ENCODE measurements at regions not wholly inside any gene's neighbourhood (a gene's known extent, or its start where the extent isn't known, plus 50 kb on each side); places are given as distances from the start of the nearest gene placed in this dataset.

DNA sequence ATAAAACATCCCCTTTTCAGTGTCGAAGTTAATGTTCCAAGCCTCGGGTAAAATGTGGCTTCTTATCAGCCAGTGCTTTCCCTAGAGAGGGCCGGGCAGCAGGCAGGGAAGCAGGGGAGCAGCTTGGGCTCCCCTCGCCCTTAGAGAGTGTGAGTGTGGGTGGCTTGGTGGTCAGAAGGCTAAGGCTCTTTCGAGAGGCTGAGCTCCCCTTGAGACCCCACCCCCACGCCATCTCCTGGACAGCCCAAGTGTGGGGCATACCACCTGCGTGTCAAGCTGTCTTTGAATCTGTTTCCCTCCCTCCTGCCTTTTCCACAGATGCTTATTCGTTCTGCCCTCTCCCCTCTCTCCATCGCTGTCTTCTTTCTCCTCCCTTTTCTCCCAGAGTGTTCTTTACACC, 95.1 kb upstream of the FOXP4 start:
- peak; percentile 57 for DNase-seq (ENCODE audit: low spot score)

DNA sequence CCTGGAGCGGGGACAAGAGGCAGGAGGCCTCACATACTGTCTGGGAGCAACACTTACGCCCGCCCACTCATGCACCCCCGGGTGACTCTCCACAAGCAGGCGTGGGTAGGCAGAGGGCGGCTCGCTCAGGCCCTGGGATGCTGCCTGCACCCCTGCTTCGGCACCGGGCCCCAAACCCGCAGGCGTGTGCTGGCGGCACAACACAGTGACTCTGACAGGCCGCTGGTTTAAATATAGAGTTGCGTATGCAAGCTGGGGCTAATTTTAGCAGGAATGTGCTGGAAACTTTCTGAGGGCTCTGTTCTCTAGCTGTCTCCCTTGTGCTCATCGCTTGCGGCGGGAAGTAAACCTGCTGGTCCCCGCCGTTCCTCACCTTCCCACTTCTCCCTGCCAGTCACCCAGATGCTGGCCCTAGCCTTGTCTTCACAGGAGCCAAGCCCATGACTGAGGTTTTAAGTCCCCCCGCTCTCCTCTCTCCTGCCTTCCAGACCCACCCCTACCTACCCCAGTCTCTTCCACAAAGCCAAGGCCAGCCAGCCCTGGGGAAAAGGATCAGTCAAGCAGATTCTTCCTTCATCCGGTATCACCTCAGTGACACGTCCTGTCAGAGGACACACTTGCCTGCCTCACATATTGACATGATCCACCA, 94.5 kb upstream of the FOXP4 start:
- no peak for DNase-seq (ENCODE audit: low spot score)

- DNase-seq (ENCODE audit: low spot score): no peak
These were observed 93.4 kb upstream of the FOXP4 start for GRCh38 chr6:41452763-41453162.

GRCh38 chr6:41453244-41453643, 92.9 kb upstream of the FOXP4 start:
- no peak for DNase-seq (ENCODE audit: low spot score)

DNA sequence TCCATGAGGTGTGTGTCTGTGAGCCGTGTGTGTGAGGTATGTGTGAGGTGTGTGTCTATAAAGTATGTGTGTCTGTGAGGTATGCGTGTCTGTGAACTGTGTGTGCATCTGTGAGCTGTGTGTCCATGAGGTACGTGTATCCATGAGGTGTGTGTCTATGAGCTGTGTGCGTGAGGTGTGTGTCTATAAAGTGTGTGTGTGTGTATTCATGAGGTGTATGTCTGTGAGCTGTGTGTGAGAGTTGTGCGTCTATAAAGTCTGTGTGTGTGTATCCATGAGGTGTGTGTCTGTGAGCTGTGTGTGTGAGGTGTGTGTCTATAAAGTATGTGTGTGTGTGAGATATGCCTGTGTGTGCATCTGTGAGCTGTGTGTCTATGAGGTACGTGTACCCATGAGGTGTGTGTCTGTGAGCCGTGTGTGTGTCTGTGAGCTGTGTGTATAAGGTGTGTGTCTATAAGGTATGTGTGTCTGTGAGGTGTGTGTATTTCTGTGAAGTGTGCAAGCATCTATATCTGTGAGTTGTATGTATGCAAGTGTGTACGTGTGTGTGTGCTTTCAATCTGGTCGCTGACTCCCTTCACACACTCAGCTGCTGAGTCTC, 91.9 kb upstream of the FOXP4 start:
- no peak for DNase-seq (ENCODE audit: low spot score)

DNA sequence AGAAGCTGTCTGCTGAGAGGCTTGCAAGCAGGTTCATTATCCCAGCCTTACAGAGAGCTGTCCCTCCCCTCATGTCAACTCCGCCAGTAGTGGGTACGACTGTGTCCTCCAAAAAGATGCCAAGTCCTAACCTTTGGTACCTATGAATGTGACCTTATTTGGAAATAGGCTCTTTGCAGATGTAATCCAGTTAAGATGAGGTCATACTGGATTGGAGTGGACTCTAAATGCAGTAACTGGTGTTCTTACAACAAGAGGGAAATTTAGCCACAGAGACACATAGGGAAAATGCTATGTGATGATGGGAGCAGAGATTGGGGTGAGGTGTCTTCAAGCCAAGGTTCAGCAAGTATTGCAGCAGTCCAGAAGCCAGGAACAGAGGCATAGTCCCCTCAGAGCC, 90.8 kb upstream of the FOXP4 start:
- no peak for DNase-seq (ENCODE audit: low spot score)

GRCh38 chr6:41455818-41456217, 90.4 kb upstream of the FOXP4 start:
- DNase-seq (ENCODE audit: low spot score): no peak

GRCh38 chr6:41457303-41457670, 88.9 kb upstream of the FOXP4 start:
- DNase-seq (ENCODE audit: low spot score): no peak

DNA sequence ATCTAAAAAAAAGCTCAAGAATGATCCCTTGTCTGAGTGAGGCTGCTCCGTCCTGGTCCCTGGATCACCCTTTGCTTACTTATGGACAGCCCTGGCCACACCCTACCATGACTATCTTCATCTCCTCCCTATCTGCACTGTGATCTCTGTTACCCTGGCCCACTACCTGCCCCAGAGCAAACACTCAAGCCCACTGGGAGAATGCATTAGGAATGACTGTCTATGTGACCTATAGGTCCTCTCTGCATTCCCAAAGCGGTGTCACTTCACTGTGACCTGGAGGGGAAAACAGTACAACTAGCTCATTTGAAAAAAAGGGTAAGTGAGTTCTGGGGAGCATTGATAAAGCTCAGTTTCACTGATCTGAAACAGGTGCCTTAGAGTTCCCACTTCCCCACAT, 86.4 kb upstream of the FOXP4 start:
- DNase-seq (ENCODE audit: low spot score): no peak

GRCh38 chr6:41460742-41461336, 85.3 kb upstream of the FOXP4 start:
- DNase-seq (ENCODE audit: low spot score): no peak

DNA sequence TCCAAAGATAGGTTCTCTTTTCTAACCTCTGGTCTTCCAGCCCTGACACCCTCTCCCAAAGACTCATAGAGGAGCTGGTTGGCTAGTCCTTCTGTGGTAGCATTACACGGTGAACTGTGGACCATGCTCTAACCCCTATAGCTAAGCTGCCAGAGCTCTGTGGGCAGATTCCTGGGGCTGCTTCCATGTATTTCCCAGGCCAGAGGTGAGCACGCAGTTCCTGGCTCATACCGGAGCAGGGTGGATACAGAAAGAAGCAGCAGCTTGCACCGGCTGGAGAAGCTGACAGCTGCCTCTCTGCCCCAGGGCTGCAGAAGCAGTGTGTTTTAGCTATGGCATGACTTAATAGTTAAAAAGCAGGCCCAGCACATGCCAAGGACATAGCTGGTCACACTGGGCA, 84.1 kb upstream of the FOXP4 start:
- DNase-seq (ENCODE audit: low spot score): peak; percentile 48

- no peak for DNase-seq (ENCODE audit: low spot score)
These were observed 82.9 kb upstream of the FOXP4 start for GRCh38 chr6:41463062-41463930.

- DNase-seq (ENCODE audit: low spot score): no peak
These were observed 82.2 kb upstream of the FOXP4 start for GRCh38 chr6:41464019-41464418.

- DNase-seq (ENCODE audit: low spot score): no peak
These were observed 81.7 kb upstream of the FOXP4 start for GRCh38 chr6:41464481-41464880.

DNA sequence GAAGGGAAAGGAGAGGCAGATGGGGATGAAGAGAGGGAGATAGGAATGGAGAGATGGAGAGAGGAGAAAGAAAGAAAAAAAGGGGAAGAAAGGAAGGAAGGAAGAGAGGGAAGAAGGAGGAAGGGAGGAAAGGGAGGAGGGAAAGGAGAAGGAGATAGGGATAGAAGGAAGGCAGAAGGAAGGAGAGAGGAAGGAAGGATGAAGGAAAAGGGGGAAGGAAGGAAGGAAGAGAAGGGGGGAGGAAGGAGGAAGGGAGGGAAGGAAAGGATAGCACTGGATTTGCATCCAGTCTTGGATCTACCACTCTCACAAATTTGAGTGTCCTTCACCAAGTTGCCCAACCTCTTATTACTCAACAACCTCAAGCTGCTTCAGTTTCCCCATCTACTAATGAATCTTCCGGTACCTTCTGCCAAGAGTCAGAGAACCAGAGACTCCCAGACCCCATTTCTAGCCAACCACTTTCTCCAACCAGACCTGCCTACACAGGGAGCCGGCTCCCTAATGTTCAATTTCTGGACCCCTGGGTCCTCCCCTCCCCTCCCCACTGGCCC, 79.7 kb upstream of the FOXP4 start:
- no peak for DNase-seq (ENCODE audit: low spot score)

GRCh38 chr6:41467061-41467460, 79.1 kb upstream of the FOXP4 start:
- DNase-seq (ENCODE audit: low spot score): no peak

DNA sequence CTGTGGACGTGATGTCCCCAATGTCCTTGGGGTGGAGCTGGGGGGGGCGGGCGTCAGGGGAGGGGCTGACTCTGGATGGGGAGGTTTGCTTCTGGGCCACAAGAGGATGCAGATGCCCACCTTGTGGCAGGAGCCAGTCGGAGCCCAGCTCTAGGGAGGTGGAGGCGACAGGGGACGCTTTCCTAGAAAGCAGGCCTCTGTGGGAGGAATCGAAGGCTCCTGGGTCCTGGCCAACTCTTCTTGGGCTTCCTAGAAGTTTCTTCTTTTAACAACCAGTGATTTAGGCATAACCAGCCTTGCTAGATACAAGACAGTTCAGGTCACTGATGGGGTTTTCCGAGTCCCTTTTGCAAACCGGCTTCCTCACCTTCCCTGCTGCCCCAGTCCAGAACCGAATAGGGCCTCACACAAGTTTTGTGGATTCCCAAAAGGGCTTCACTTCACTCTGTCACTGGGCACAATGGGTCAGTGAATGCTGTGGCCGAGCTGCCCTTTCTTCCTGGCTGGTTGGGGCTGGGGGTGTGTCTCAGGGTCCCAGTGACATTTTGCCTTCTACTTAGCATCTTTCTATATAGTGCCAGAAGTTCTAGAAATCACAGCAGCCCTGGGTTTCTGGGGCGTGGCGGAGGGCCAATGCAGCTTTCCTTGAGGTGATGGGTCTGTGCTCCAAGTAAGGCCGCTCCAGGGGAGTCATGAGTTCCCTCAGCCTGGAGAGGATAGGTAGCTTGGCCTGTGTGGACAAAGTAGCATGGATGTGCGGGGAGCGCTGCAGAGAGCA, 78.4 kb upstream of the FOXP4 start:
- DNase-seq (ENCODE audit: low spot score): no peak

GRCh38 chr6:41469156-41470028, 76.8 kb upstream of the FOXP4 start:
- no peak for DNase-seq (ENCODE audit: low spot score)

GRCh38 chr6:41470029-41470330, 76.2 kb upstream of the FOXP4 start:
- DNase-seq (ENCODE audit: low spot score): no peak

- peak; percentile 71 for DNase-seq (ENCODE audit: low spot score)
These were observed 75.7 kb upstream of the FOXP4 start for GRCh38 chr6:41470331-41471063.
